Right renal cortex interstitium (tissue), 3 donors: ENCODE measurements at regions not wholly inside any gene's neighbourhood (a gene's known extent, or its start where the extent isn't known, plus 50 kb on each side); places are given as distances from the start of the nearest gene placed in this dataset.

Experiments
- DNase-seq, 3 donors: peaks; one replicate each; pipeline ENCODE4 v3.0.0-alpha.2; 2013; ENCODE audit warnings: low read depth in 3 of 3, low spot score in 2 of 3

DNA sequence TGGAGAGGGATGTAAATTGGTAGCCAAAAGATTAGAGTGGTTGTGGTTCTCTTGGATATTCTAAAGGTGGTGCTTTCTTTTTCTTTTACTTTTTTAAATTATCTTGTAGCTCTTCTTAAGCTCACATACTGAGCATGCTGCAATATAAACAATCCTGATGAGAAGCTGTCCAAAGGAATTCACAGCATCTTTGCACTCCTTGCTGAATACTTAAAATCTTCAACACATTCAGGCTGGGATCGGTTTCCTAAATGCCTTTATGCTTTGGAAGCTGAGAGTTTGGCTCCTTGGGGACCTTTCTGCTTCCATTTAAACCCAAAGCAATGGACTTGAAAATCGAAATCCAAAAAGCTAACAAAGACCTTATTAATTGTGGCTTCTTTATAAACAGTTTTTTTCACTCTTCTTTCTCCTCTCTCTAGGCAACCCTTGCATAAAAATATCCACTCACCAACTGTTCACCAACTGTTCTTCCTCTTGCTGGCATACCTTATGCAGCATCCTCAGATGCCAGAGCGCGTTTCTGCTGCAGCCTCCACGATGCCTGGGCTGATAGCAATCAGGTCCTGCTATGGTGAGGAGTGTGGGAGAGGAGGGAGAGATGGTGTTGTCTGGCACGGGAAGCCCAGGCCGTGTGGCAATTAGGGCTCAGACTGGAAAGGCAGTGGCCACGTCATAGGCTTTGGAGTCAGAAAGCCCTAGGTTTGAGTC, 535.8 kb upstream of the DAB1 start:
- no peak for DNase-seq

DNA sequence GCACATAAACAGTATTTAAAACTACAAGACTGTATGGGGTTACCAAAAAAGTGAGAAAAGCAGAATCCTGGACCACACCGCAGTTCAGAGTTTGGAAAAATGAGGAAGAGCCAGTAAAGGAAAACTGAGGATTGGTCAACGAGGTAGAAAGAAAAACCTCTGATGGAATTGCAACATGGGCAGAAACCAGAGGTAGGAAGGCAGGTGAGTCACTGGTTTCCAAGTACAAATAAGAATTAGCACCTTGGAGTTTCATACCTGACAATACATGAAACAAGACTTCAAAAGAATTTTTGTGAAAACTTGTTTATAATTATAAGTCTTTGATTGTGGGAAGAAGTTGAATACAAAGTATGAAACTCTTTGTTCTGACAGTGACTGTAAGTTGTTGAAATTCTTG, 533.7 kb upstream of the DAB1 start:
- no peak for DNase-seq

DNA sequence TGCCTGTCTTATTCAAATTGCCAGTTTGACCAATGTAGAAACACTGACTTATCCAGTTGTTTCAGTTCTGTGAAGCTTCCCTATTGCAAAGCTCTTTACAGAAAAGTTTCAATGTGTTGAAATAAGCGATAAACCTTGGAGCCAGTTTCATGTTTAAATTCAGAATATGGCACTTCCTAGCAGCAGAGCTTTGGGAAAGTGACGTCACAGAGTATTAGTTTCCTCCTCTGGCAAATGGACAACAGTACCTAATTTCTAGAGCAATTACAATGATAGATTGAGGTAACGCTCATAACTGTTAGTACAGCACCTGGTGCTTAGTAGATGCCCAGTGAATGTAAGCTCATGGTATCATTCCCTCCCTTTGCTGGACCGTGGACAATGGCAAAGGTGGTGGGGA, 527.5 kb upstream of the DAB1 start:
- no peak for DNase-seq

DNA sequence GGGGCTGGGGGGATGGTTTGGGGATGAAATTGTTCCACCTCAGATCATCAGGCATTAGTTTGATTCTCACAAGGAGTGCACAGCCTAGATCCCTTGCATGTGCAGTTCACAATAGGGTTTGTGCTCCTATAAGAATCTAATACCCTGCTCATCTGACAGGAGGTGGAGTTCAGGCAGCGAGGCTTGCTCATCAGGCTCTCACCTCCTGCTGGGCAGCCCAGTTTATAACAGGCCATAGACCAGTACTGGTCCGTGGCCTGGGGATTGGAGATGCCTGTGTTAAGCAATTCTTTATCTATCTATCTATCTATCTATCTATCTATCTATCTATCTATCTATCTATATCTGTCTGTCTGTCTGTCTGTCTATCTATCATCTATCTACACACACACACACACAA, 525.3 kb upstream of the DAB1 start:
- no peak for DNase-seq

DNA sequence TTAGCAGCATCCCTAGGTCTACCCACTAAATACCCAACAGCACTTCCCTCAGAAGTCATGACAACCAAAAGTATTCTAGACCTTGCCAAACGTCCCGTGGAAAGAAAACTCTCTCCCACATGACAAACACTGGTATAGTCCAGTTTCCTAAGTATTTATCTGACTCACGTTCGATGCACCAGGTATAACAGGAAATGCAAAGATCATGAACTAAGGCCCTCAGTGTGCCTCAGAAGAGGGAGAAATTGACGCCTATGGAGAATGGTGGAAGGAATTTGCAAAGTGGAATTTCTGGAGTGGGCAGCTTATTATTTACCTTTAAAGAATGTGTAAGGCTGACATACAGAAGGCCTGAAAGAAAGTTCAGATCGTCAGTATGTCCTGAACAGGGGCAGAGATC, 523.6 kb upstream of the DAB1 start:
- no peak for DNase-seq

DNA sequence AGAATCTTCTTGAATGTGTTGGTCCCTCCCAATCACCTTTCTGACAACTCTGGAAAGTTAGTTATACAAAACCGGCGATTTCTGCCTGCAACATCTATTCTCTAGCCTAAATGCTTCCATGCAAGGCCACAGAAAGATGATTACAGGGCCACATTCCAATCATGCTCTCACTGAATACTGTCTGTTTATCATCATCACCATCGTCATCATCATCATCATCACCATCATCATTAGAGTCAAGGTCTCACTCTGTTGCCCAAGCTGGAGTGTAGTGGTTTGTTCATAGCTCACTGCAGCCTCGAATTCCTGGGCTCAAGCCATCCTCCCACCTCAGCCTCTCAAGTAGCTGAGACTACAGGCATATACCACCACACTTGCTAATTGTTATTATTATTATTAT, 521.2 kb upstream of the DAB1 start:
- no peak for DNase-seq

DNA sequence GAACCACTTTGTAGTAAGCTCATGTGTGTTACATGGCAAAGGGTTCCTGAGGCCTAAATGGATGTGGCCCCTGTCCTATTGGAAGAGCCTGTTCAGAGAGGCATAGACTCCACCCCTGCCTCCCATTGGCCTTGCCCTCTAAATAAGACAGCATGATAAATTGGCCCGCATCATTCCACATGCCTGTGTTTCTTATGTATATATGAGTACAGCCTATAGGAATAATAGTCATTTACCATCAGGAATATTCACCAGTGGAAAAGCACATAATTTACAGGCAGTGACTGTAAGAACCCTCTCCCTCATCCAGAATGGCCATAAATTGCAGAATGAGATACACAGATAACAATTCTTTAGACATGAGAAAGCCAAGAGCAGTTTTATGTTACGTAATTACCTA, 519.5 kb upstream of the DAB1 start:
- DNase-seq = no peak

DNA sequence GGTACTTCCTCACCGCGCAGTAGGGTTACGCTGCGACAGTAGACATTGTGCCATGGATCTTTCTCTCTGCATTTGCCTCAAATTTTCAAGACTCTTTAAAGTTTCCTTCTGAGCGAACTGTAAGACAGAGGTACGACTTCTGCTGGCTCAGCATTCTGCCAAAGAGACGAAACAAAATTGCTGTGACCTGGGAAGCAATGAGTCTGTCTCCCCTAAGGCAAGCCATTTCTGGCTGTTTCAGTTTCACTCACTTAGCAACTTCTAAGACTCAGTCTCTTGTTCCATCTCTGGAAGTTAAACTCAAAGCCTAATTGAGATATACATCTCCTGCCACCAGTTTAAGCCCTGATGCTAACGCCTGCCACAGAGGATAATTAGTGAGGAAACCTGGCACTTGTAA, 510.9 kb upstream of the DAB1 start:
- no peak for DNase-seq

DNA sequence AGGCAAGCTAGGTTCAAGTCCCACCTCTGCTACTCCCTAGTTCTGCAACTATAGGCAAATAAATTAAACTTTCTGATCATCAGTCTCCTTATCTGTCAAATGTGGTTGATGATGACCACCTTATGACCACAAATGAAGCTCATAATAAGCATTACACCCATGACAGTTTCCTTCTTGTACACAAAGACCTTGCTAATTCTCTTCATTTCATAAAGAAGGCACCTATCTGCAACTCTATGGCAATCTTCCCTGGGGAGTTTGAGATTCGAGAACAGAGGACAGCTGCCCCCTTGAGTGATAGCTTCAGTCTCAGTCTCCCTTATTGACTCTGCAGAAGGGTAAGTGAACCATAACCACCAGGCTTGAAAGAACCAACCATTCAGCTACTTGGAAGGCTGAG, 503.1 kb upstream of the DAB1 start:
- DNase-seq = no peak

DNA sequence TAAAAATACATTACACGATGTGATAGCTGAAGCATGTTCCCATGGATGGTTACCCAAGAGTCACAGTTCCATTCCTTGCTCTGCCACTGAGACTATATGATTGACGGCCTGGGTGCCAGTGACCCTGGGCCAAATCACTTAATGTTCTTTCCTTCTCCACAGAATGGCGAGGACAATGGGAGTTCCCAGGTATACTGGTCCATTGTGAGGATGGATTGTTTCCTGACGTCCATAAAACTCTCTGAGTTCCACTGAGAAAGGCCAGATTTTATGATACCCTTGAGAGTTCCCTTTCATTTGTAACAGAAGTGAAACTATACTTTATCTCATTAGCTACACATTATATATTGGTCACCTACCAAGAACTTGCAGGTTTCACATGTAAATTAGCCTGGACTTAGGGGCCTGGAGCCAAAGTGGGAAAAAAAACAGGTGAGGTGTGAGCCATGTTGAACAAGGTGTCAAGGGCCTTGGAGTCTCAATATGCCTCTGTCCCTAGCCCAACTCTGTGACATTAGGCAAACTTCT, 502.2 kb upstream of the DAB1 start:
- no peak for DNase-seq

DNA sequence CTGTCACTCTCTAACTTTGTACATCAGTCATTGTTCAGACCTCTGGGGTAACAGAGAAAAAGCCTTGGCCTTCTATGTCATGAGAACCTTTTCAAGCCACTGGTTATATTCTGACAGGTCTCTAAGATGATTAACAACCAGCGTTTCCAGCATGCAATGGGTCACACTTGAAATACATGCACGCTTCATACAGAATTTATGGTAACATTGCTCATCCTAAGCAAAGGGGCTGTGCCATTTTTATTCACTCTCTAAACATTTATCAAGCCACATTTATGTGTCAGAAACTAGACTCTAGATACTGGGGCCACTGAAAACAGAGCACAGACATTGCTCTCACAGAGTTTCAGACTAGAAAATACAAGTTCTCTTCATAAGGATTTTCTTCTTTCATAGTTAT, 501.4 kb upstream of the DAB1 start:
- DNase-seq = no peak

DNA sequence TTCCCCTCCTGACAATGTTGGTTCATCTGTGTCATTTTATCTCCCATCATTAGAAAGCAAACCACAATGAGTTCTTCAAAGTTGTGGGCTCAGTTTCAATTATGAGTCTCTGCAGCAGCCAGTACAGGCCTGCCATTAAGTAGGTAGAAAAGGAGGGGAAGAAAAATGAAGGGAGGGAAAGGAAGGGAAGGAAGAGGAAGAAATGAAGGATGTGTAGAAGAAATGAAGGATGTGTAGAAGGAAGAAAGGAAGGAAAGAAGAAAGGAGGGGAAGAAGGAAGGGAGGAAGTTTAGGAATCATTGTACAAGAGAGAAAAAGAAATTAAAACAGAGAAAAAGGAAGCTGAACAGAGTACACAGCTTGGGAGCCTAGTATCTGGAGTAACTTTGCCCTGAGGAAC, 498.3 kb upstream of the DAB1 start:
- no peak for DNase-seq

DNA sequence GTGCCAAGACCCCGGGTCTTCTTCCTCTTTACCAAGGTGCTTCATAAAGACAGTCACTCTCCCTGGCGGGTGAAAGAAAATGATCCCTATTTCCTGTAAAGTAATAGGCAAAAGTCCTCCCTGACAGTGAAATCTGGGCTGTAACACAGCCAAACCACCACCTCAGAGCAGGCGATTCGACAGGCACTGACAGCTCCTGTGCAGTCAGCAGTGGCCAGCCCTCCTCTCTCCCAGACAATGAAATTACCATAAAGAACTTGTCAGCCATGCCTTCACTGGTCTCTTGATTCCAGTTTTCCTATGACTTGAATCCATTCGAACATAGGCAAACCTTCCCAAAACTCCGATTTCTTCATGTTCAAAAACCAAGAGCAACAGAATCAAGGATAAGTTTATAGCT, 492.2 kb upstream of the DAB1 start:
- no peak for DNase-seq

DNA sequence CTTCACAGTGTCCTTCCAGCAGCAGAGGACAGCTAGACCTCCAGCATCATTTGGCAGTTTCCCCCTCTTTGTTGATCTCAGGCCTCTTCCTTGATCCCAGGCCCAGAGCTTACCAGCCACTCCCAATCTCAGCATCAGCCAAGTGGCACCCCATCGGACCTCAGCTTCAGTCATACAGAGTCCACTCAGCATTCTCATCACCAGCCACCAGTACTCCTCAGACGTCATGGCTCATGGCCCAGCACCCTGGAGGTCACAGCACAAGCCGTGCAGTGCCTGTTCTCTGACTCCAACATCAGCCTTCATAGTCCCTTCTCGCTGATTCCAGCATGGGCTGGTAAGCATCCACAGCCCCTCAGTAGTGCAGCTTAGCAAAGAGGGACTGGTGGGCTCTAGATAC, 487.6 kb upstream of the DAB1 start:
- DNase-seq = no peak

DNA sequence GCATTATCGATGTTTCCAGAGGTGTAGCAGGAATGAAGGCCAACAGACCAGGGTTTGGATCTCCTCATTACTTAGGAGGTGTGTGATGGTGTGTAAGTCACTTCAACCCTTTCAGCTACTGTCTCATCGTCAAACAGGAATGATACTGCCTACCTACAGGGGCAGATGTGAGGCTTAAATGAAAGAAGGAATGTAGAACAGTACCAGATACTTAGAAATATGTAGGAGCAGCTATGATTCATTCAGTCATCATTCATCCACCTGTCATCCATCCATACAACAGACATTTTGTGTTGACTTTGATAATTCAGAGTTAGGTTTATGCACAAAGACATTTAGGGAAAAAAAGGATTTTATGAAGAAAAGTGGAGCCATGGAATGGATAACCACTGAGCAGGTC, 486.9 kb upstream of the DAB1 start:
- no peak for DNase-seq

DNA sequence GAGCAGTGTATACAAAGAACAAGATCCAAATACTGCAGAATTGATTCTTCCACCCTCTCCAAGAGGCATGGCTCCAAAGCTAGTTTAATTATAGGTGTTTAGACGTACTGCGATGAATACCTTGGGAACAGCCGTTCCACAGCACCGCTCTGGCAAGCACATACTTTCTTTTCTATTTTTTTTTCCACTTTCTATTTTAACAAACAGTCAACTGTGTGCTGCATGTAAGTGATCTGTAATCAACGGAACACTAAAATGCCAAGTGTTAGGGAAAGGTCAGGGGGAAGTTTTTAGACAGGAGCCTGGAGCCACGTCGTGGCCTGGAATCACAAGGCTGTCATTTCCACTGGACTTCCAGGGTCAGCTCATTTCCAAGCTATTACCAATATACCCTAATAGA, 486.4 kb upstream of the DAB1 start:
- no peak for DNase-seq

DNA sequence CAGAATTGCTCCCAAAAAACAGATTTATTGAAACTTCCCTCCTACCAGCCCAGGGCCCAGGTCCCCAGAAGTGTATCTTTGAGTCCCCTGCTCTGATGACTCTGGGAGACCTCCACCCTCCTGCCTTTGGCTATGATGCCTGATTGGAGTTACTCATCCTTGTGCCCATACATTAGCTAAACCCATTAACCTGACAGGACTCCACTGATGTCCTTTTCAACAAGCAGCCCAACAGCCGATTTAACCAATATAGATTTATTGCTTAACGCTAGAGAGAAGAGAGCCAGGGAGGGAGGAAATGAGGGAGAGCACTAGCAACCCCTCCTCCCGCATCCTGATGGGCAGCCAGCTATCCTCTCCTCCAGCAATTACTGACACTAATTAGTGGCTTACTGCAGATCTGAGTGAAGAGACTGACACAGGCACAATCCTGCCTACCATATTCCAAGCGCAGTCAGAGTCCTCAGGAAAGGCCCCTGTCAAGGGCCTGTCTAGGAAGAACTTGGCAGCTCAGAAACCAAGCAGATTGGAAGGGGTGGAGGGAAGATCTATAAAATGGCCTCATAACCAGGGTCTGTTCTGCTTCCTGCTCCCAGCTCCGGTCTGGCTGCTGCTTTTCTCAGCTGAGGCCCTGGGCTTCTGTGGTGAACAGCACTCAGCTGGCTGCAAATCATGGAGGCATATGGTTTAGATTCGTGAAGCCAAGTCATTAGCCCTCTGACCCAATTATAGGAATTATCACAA, 484.5 kb upstream of the DAB1 start:
- no peak for DNase-seq

DNA sequence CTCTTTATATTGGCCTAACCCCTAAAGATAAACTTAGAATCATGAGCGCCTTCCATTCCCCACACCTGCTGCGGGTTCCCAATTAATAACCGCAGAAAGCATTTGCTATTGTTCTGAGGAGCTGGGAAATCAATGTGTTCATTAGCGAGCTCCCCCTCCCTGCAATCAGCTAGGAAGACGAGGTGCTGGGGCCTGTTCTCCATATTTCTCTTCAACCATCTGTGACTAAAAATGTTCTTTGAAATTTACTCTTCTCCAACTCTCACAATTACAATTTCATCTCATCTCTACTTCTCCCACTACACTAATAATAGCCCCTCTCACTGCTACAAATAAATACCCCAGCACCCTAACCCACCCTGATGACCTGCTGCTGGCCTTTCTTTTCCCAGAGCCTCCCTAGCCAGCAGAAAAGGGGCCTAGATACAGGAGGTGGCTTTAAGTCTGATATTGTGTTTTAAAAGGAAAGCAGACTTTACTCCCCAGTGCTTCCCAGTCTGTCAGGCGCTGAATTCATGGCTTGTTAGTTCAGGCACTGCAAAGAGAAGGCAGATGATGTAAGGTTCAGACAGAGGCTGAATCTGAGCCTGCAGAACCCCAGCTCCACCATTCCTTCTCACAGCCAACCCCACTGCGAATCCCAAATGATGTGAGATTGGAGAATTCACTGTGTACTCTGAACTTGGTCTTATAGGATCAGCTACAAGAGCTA, 477.5 kb upstream of the DAB1 start:
- no peak for DNase-seq

DNA sequence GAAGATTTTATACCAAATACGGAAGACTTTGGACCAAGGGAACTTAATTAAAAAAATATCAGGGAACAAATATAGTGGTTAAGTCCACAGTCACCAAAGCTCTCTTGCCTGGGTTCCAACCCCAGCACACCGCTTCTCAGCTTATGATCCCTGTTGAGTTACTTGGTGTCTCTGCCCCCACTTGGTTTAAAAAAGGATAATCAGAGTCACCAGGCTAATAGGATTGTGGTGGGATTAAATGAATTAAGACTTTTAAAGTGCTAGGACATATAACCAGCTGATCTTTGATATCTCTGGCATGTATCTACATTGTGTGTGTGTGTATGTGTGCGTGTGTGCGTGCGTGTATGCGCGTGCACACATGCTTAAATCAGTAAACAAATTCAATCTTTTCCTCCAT, 474.7 kb upstream of the DAB1 start:
- no peak for DNase-seq

DNA sequence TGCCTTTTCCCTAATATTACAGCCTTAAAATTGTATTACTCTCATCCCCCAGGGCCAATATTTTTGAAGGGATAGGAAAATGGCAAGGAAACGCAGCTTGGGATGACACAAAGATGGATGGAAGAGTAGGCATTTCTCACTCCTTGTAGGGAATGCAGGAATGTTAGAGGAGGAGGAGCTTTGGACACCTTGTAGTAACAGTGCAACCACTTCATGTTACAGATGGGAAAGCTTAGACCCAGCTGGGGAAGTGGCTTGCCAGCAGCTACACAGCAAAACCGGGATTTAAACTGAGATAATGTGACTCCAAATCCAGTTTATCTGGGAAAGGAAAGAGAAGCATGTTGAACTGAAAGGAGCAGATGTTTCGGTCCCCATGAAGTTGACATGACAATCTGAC, 473.7 kb upstream of the DAB1 start:
- no peak for DNase-seq

DNA sequence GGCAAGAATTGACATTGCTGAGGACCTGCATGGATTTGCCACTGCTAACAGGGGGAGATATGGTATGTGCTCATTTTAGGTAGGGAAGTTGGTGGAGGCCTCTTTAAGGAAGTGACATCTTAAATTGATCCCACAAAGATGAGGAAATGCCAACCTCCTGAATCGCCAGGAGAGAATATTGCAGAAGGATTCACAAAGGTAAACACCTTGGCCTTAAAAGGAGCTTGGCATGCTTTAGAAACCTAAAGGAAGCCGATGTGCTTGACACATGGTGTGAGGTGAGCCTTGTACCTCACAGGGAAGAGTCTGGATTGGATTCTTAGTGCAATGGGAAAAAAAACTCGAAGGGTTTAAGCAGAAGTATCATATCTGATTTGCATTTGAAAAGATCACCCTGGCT, 470.5 kb upstream of the DAB1 start:
- DNase-seq = no peak
